ENCODE measurements at regions not wholly inside any gene's neighbourhood (a gene's known extent, or its start where the extent isn't known, plus 50 kb on each side); places are given as distances from the start of the nearest gene placed in this dataset.
A peak's percentile ranks its signal among the peaks of the same experiment; 100 is the strongest.
"Not testable (repeated sequence)": the region's sequence is repeated elsewhere in the genome, so short reads cannot be mapped to it uniquely, and the experiment has no call there.

GRCh38 chr5:85591311-85591710 is 1026.4 kb upstream of the COX7C start:
- in situ Hi-C loops (cut with HindIII; ENCODE audit: low pct_unique_long_range_greater_than_20kb, low sequenced_read_pairs), result no loop called here
- no peak for DNase-seq (ENCODE audit: low read depth)

- in situ Hi-C loops (cut with HindIII; ENCODE audit: low pct_unique_long_range_greater_than_20kb, low sequenced_read_pairs), result no loop called here
- DNase-seq (ENCODE audit: low read depth), result no peak
Measured at GRCh38 chr5:85602843-85603242, 1014.9 kb upstream of the COX7C start.

- DNase-seq (ENCODE audit: low read depth), result no peak
- in situ Hi-C loops (cut with HindIII; ENCODE audit: low pct_unique_long_range_greater_than_20kb, low sequenced_read_pairs), result no loop called here
Measured at GRCh38 chr5:85604378-85604777, 1013.4 kb upstream of the COX7C start.

GRCh38 chr5:85604786-85605185 is 1013.0 kb upstream of the COX7C start:
- DNase-seq (ENCODE audit: low read depth), result no peak
- in situ Hi-C loops (cut with HindIII; ENCODE audit: low pct_unique_long_range_greater_than_20kb, low sequenced_read_pairs), result no loop called here

- in situ Hi-C loops (cut with HindIII; ENCODE audit: low pct_unique_long_range_greater_than_20kb, low sequenced_read_pairs), result no loop called here
- DNase-seq (ENCODE audit: low read depth), result no peak
Measured at GRCh38 chr5:85605381-85605780, 1012.4 kb upstream of the COX7C start.

- in situ Hi-C loops (cut with HindIII; ENCODE audit: low pct_unique_long_range_greater_than_20kb, low sequenced_read_pairs), result no loop called here
- peak; percentile 1 for DNase-seq (ENCODE audit: low read depth)
Measured at GRCh38 chr5:85614489-85614888, 1003.3 kb upstream of the COX7C start.

- in situ Hi-C loops (cut with HindIII; ENCODE audit: low pct_unique_long_range_greater_than_20kb, low sequenced_read_pairs), result no loop called here
- DNase-seq (ENCODE audit: low read depth), result no peak
Measured at GRCh38 chr5:85621668-85622067, 996.1 kb upstream of the COX7C start.

- in situ Hi-C loops (cut with HindIII; ENCODE audit: low pct_unique_long_range_greater_than_20kb, low sequenced_read_pairs), result no loop called here
- DNase-seq (ENCODE audit: low read depth), result no peak
Measured at GRCh38 chr5:85628153-85628552, 989.6 kb upstream of the COX7C start.

- in situ Hi-C loops (cut with HindIII; ENCODE audit: low pct_unique_long_range_greater_than_20kb, low sequenced_read_pairs); DNase-seq (ENCODE audit: low read depth): not testable (repeated sequence)
Measured at GRCh38 chr5:85638495-85639125, 979.1 kb upstream of the COX7C start.

- DNase-seq (ENCODE audit: low read depth), result no peak
Measured at GRCh38 chr5:85646036-85646435, 971.7 kb upstream of the COX7C start.

GRCh38 chr5:85646641-85647040 is 971.1 kb upstream of the COX7C start:
- in situ Hi-C loops (cut with HindIII; ENCODE audit: low pct_unique_long_range_greater_than_20kb, low sequenced_read_pairs), result no loop called here

More at GRCh38 chr5:85646036-85646435, 971.7 kb upstream of the COX7C start:
- in situ Hi-C loops (cut with HindIII; ENCODE audit: low pct_unique_long_range_greater_than_20kb, low sequenced_read_pairs), result no loop called here

GRCh38 chr5:85647349-85648127 is 970.2 kb upstream of the COX7C start:
- in situ Hi-C loops (cut with HindIII; ENCODE audit: low pct_unique_long_range_greater_than_20kb, low sequenced_read_pairs), result no loop called here
- DNase-seq (ENCODE audit: low read depth), result no peak

More at GRCh38 chr5:85646641-85647040, 971.1 kb upstream of the COX7C start:
- no peak for DNase-seq (ENCODE audit: low read depth)

GRCh38 chr5:85648495-85648894 is 969.2 kb upstream of the COX7C start:
- in situ Hi-C loops (cut with HindIII; ENCODE audit: low pct_unique_long_range_greater_than_20kb, low sequenced_read_pairs), result no loop called here
- no peak for DNase-seq (ENCODE audit: low read depth)

GRCh38 chr5:85651731-85652130 is 966.0 kb upstream of the COX7C start:
- no peak for DNase-seq (ENCODE audit: low read depth)
- in situ Hi-C loops (cut with HindIII; ENCODE audit: low pct_unique_long_range_greater_than_20kb, low sequenced_read_pairs), result no loop called here

GRCh38 chr5:85654144-85654543 is 963.6 kb upstream of the COX7C start:
- in situ Hi-C loops (cut with HindIII; ENCODE audit: low pct_unique_long_range_greater_than_20kb, low sequenced_read_pairs); DNase-seq (ENCODE audit: low read depth): not testable (repeated sequence)

- in situ Hi-C loops (cut with HindIII; ENCODE audit: low pct_unique_long_range_greater_than_20kb, low sequenced_read_pairs), result no loop called here
- DNase-seq (ENCODE audit: low read depth), result no peak
Measured at GRCh38 chr5:85656050-85656449, 961.7 kb upstream of the COX7C start.

- DNase-seq (ENCODE audit: low read depth); in situ Hi-C loops (cut with HindIII; ENCODE audit: low pct_unique_long_range_greater_than_20kb, low sequenced_read_pairs): not testable (repeated sequence)
Measured at GRCh38 chr5:85657328-85657727, 960.4 kb upstream of the COX7C start.

GRCh38 chr5:85662969-85663707 is 954.6 kb upstream of the COX7C start:
- in situ Hi-C loops (cut with HindIII; ENCODE audit: low pct_unique_long_range_greater_than_20kb, low sequenced_read_pairs); DNase-seq (ENCODE audit: low read depth): not testable (repeated sequence)

GRCh38 chr5:85663708-85664031 is 954.1 kb upstream of the COX7C start:
- in situ Hi-C loops (cut with HindIII; ENCODE audit: low pct_unique_long_range_greater_than_20kb, low sequenced_read_pairs), result no loop called here
- DNase-seq (ENCODE audit: low read depth), result no peak
